H9 (cell line): ENCODE measurements at regions not wholly inside any gene's neighbourhood (a gene's known extent, or its start where the extent isn't known, plus 50 kb on each side); places are given as distances from the start of the nearest gene placed in this dataset.
A peak's percentile ranks its signal among the peaks of the same experiment; 100 is the strongest.

Experiments
- DNase-seq: peaks from one replicate; pipeline ENCODE4 v3.0.0-alpha.2; 2017
- H2AFZ ChIP-seq: one replicate; pipeline ENCODE4 v1.6.1; 2013; ENCODE audit warnings: mild to moderate bottlenecking, low read length, control low read depth, moderate library complexity
- H2AK5ac ChIP-seq: 2 replicates; pipeline ENCODE4 v1.6.1; 2013; ENCODE audit warnings: low read length, control low read depth, mixed read lengths; ENCODE audit not compliant: insufficient read length
- H2BK120ac ChIP-seq: one replicate; pipeline ENCODE4 v1.6.1; 2013; ENCODE audit warnings: low read depth, mild to moderate bottlenecking, low read length, control low read depth, inconsistent platforms; ENCODE audit not compliant: poor library complexity, severe bottlenecking
- H2BK12ac ChIP-seq: 2 replicates; pipeline ENCODE4 v1.6.1; 2013; ENCODE audit warnings: low read length, control low read depth, mixed read lengths, low read depth; ENCODE audit not compliant: insufficient read length
- H2BK15ac ChIP-seq: 2 replicates; pipeline ENCODE4 v1.6.1; 2013; ENCODE audit warnings: low read depth, low read length, control low read depth
- H2BK20ac ChIP-seq: one replicate; pipeline ENCODE4 v1.6.1; 2013; ENCODE audit warnings: low read depth, mild to moderate bottlenecking, low read length, control low read depth, inconsistent platforms; ENCODE audit not compliant: poor library complexity, severe bottlenecking
- H2BK5ac ChIP-seq: 2 replicates; pipeline ENCODE4 v1.6.1; 2013; ENCODE audit warnings: low read length, control low read depth, mixed read lengths; ENCODE audit not compliant: insufficient read length
- H3K14ac ChIP-seq: 2 replicates; pipeline ENCODE4 v1.6.1; 2013; ENCODE audit warnings: low read length, control low read depth; ENCODE audit not compliant: insufficient read depth
- H3K18ac ChIP-seq: 2 replicates; pipeline ENCODE4 v1.6.1; 2013; ENCODE audit warnings: low read depth, mild to moderate bottlenecking, mixed read lengths, low read length, control low read depth; ENCODE audit not compliant: insufficient read length
- H3K23ac ChIP-seq: 2 replicates; pipeline ENCODE4 v1.6.1; 2013; ENCODE audit warnings: low read length, control low read depth, mixed read lengths, low read depth; ENCODE audit not compliant: insufficient read length
- H3K23me2 ChIP-seq: 2 replicates; pipeline ENCODE4 v1.6.1; 2013; ENCODE audit warnings: low read depth, mild to moderate bottlenecking, mixed read lengths, low read length, control low read depth; ENCODE audit not compliant: insufficient read length, poor library complexity, severe bottlenecking
- H3K27ac ChIP-seq: 2 replicates; pipeline ENCODE4 v1.5.1; 2013; ENCODE audit warnings: low read length, control low read depth, mixed read lengths, low read depth; ENCODE audit not compliant: insufficient read length
- H3K27me3 ChIP-seq: 2 replicates; pipeline ENCODE4 v1.6.1; 2013; ENCODE audit warnings: low read length, control low read depth, inconsistent platforms; ENCODE audit not compliant: insufficient read depth
- H3K4ac ChIP-seq: 2 replicates; pipeline ENCODE4 v1.6.1; 2013; ENCODE audit warnings: low read depth, mild to moderate bottlenecking, control low read depth, inconsistent platforms, low read length, moderate library complexity
- H3K4me1 ChIP-seq: 2 replicates; pipeline ENCODE4 v1.6.1; 2013; ENCODE audit warnings: low read length, control low read depth, inconsistent platforms; ENCODE audit not compliant: insufficient read depth
- H3K4me2 ChIP-seq: 2 replicates; pipeline ENCODE4 v1.6.1; 2013; ENCODE audit warnings: low read length, control low read depth, mixed read lengths; ENCODE audit not compliant: insufficient read length, insufficient read depth
- H3K56ac ChIP-seq: 2 replicates; pipeline ENCODE4 v1.6.1; 2013; ENCODE audit warnings: low read depth, mild to moderate bottlenecking, mixed read lengths, low read length, control low read depth; ENCODE audit not compliant: insufficient read length
- H3K79me1 ChIP-seq: 2 replicates; pipeline ENCODE4 v1.6.1; 2013; ENCODE audit warnings: low read depth, mild to moderate bottlenecking, moderate library complexity, low read length, control low read depth, inconsistent platforms; ENCODE audit not compliant: insufficient read depth, poor library complexity, severe bottlenecking
- H3K79me2 ChIP-seq: 2 replicates; pipeline ENCODE4 v1.6.1; 2013; ENCODE audit warnings: low read length, control low read depth, inconsistent platforms; ENCODE audit not compliant: insufficient read depth
- H3K9ac ChIP-seq: 2 replicates; pipeline ENCODE4 v1.6.1; 2013; ENCODE audit warnings: low read length, control low read depth, mixed read lengths; ENCODE audit not compliant: insufficient read length; ENCODE audit errors: extremely low read depth
- H3K9me3 ChIP-seq: one replicate; pipeline ENCODE4 v1.6.1; 2013; ENCODE audit warnings: low read depth, low read length, inconsistent platforms; ENCODE audit not compliant: control insufficient read depth
- H3T11ph ChIP-seq: one replicate; pipeline ENCODE4 v1.6.1; 2013; ENCODE audit warnings: mild to moderate bottlenecking, low read length, control low read depth, inconsistent platforms
- H4K20me1 ChIP-seq: one replicate; pipeline ENCODE4 v1.6.1; 2013; ENCODE audit not compliant: control insufficient read depth, insufficient read length, insufficient read depth
- H4K5ac ChIP-seq: 2 replicates; pipeline ENCODE4 v1.6.1; 2013; ENCODE audit warnings: low read depth, mild to moderate bottlenecking, mixed read lengths, low read length, control low read depth; ENCODE audit not compliant: insufficient read length
- H4K8ac ChIP-seq: replicated peaks from 2 replicates; pipeline ENCODE4 v1.6.1; 2013; ENCODE audit warnings: low read length, control low read depth, mixed read lengths, low read depth; ENCODE audit not compliant: insufficient read length
- H4K91ac ChIP-seq: 2 replicates; pipeline ENCODE4 v1.6.1; 2013; ENCODE audit warnings: low read depth, mild to moderate bottlenecking, moderate library complexity, mixed read lengths, low read length, control low read depth; ENCODE audit not compliant: insufficient read length
- H3K27ac Mint-ChIP-seq, 3 experiments: 2 replicates in 2 of 3; 3 replicates in 1 of 3; pipeline ENCODE4 v1.8.0; 2020 to 2021; ENCODE audit warnings: mixed read lengths in 3 of 3, mild to moderate bottlenecking in 1 of 3, moderate library complexity in 1 of 3
- H3K27me3 Mint-ChIP-seq: 2 replicates; pipeline ENCODE4 v1.8.0; 2021; ENCODE audit warnings: low read depth, mild to moderate bottlenecking, moderate library complexity, mixed read lengths
- H3K36me3 Mint-ChIP-seq, 3 experiments: 2 replicates in 2 of 3; 3 replicates in 1 of 3; pipeline ENCODE4 v1.8.0; 2020 to 2021; ENCODE audit warnings: low read depth in 3 of 3, mixed read lengths in 3 of 3; ENCODE audit not compliant: insufficient read depth in 1 of 3
- H3K4me1 Mint-ChIP-seq, 2 experiments: 2 replicates each; pipeline ENCODE4 v1.8.0; 2020; ENCODE audit warnings: mixed read lengths in 2 of 2
- H3K4me3 Mint-ChIP-seq, 2 experiments: 2 replicates in 1 of 2; 3 replicates in 1 of 2; pipeline ENCODE4 v1.8.0; 2020 to 2021; ENCODE audit warnings: mild to moderate bottlenecking in 2 of 2, mixed read lengths in 2 of 2, moderate library complexity in 1 of 2
- H3K9me3 Mint-ChIP-seq, 2 experiments: 2 replicates in 1 of 2; 3 replicates in 1 of 2; pipeline ENCODE4 v1.8.0; 2020; ENCODE audit warnings: mild to moderate bottlenecking in 2 of 2, mixed read lengths in 2 of 2, moderate library complexity in 1 of 2
- WGBS: extraction: QIAGEN DNeasy Blood & Tissue Kit; methylation state at CpG from one replicate; pipeline ENCODE4 v1.1.7; 2013; ENCODE audit warnings: missing lambda C conversion rate, low lambda C conversion rate, mixed read lengths; ENCODE audit not compliant: insufficient read length; ENCODE audit errors: extremely low coverage; 5-methylcytosine and 5-hydroxymethylcytosine counted together
- TF ChIP-seq, protein P1 (sequence below): fragments of 200-600 bp; sonication (generic); conservative IDR thresholded peaks from 3 replicates; pipeline ENCODE4 v1.8.0; 2021; ENCODE audit warnings: antibody characterized with exemption, mild to moderate bottlenecking

DNA sequence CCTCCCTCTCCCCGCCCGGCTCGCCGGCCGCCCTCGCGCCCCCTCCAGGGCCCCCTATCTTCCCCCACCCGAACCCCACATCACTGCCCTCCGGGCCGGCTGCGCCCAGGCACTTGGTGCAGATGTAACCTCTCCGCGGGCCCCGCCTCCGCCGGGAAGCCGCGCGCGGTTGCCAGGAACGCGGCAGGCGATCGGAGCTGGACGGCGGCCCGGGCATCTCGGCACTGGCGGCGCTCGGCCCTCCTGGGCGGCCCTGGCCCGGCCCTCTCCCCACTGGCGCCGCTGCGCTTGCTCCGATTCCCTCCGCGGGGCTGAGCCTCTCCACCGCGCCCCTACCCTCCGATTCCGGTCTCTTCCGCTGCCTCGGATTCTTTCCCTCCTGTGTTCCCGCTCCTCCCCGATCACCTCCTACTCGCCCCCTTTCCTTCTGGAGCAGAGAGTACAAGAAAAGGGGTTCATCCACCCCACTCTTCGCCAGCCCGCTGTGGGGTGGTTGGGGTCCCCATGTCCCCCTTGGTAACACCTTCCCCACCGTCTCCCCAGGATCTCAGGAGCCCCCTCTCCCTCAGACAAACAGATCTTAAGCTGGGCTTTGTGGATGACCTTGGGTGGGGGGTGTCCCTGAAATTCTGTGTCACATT lies 70.6 kb downstream of the C9orf50 start:
- TF ChIP-seq, protein P1, sequence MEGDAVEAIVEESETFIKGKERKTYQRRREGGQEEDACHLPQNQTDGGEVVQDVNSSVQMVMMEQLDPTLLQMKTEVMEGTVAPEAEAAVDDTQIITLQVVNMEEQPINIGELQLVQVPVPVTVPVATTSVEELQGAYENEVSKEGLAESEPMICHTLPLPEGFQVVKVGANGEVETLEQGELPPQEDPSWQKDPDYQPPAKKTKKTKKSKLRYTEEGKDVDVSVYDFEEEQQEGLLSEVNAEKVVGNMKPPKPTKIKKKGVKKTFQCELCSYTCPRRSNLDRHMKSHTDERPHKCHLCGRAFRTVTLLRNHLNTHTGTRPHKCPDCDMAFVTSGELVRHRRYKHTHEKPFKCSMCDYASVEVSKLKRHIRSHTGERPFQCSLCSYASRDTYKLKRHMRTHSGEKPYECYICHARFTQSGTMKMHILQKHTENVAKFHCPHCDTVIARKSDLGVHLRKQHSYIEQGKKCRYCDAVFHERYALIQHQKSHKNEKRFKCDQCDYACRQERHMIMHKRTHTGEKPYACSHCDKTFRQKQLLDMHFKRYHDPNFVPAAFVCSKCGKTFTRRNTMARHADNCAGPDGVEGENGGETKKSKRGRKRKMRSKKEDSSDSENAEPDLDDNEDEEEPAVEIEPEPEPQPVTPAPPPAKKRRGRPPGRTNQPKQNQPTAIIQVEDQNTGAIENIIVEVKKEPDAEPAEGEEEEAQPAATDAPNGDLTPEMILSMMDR: no peak

More for the DNA sequence above, 70.6 kb downstream of the C9orf50 start:
- no CpG with 5 or more reads among the region's 51 CpGs for WGBS
- H3K27ac ChIP-seq: no peak overlapping the region
- no peaks in the 10 kb centered on the region for H3K9me3 ChIP-seq
- no peak overlapping the region for H3K23ac ChIP-seq
- no peak overlapping the region for H2BK15ac ChIP-seq
- H3K4me2 ChIP-seq: peak overlapping the region; percentile 46
- H3K27me3 ChIP-seq: peaks cover 6% of the 10 kb centered on the region; the same call in 1 of the 2 replicates
- Mint-ChIP-seq H3K4me3 (peak overlapping the region; percentile 64 to 83), H3K9me3 (no peaks in the 10 kb centered on the region), H3K27me3 (peaks cover 73% of the 10 kb centered on the region), H3K4me1 (peaks cover 9 to 24% of the 10 kb centered on the region in 2 experiments), H3K36me3 (no peaks in the 10 kb centered on the region), H3K27ac (no peak overlapping the region)
- H2BK12ac ChIP-seq: no peak overlapping the region
- H3K4me1 ChIP-seq: no peaks in the 10 kb centered on the region
- H2AFZ ChIP-seq: no peak overlapping the region
- H4K5ac ChIP-seq: no peak overlapping the region
- H3K4ac ChIP-seq: no peak overlapping the region
- H3K23me2 ChIP-seq: peaks cover 6% of the 10 kb centered on the region
- H2AK5ac ChIP-seq: no peak overlapping the region
- H3K79me1 ChIP-seq: no peaks in the 10 kb centered on the region
- H3K9ac ChIP-seq: no peak overlapping the region
- no peak for DNase-seq
- H2BK120ac ChIP-seq: no peak overlapping the region
- H3K79me2 ChIP-seq: no peaks in the 10 kb centered on the region
- no peak overlapping the region for H2BK20ac ChIP-seq
- H3K18ac ChIP-seq: peak overlapping the region; percentile 11
- no peaks in the 10 kb centered on the region for H4K20me1 ChIP-seq
- H2BK5ac ChIP-seq: no peak overlapping the region
- no peak overlapping the region for H4K91ac ChIP-seq
- no peak overlapping the region for H3K56ac ChIP-seq
- no peak overlapping the region for H3T11ph ChIP-seq
- no peak overlapping the region for H3K14ac ChIP-seq
- H4K8ac ChIP-seq: no peak overlapping the region
